IMR-90 (cell line): ENCODE measurements at regions not wholly inside any gene's neighbourhood (a gene's known extent, or its start where the extent isn't known, plus 50 kb on each side); places are given as distances from the start of the nearest gene placed in this dataset.

ENCODE experiments used
- ATAC-seq: fragments of 200-7000 bp; cut with Tn5 transposase; 2 replicates; pipeline ENCODE4 v1.9.1; 2020; ENCODE audit warnings: low read depth, mild to moderate bottlenecking, moderate library complexity
- BruUV-seq: library from RNA; stranded (reverse); fragments of 400-500 nt; replicated peaks from 2 replicates; lab custom pipeline; 2021; lab: Mats Ljungman, UMichigan
- CTCF ChIA-PET: fragments of 300-600 bp; formaldehyde crosslinking; extraction: SDS; loops from one replicate; lab custom pipeline; 2021; ENCODE audit warnings: antibody characterized with exemption; lab: Yijun Ruan, JAX
- POLR2A ChIA-PET: fragments of 300-600 bp; sonication (Branson Sonifier 250); formaldehyde crosslinking; loops from one replicate; lab custom pipeline; 2022; ENCODE audit warnings: antibody characterized with exemption; ENCODE audit not compliant: unreplicated experiment; lab: Charles Lee
- DNase-seq: peaks from one replicate; pipeline ENCODE4 v3.0.0; 2013
- H2AFZ ChIP-seq: replicated peaks from 2 replicates; pipeline ENCODE3; 2013; ENCODE audit warnings: low read length, mild to moderate bottlenecking; ENCODE audit not compliant: poor library complexity
- H2AK5ac ChIP-seq: 2 replicates; pipeline ENCODE4 v1.6.1; 2013; ENCODE audit warnings: low read depth, low read length, inconsistent platforms
- H2AK9ac ChIP-seq: replicated peaks from 2 replicates; pipeline ENCODE3; 2013; ENCODE audit warnings: mild to moderate bottlenecking, low read depth, low read length, moderate library complexity; ENCODE audit not compliant: poor library complexity
- H2BK120ac ChIP-seq: 2 replicates; pipeline ENCODE4 v1.6.1; 2013; ENCODE audit warnings: low read depth, low read length, inconsistent platforms
- H2BK15ac ChIP-seq: 3 replicates; pipeline ENCODE4 v1.6.1; 2013; ENCODE audit warnings: low read depth, low read length, inconsistent platforms
- H2BK20ac ChIP-seq: 2 replicates; pipeline ENCODE4 v1.6.1; 2013; ENCODE audit warnings: low read depth, mild to moderate bottlenecking, inconsistent platforms, low read length, moderate library complexity
- H2BK5ac ChIP-seq: 2 replicates; pipeline ENCODE4 v1.6.1; 2013; ENCODE audit warnings: mild to moderate bottlenecking, low read depth, low read length, inconsistent platforms; ENCODE audit not compliant: poor library complexity, severe bottlenecking
- H3K14ac ChIP-seq: replicated peaks from 2 replicates; pipeline ENCODE4 v1.6.1; 2013; ENCODE audit warnings: low read depth, low read length, inconsistent platforms
- H3K18ac ChIP-seq: 2 replicates; pipeline ENCODE4 v1.6.1; 2013; ENCODE audit warnings: low read depth, low read length, control low read depth
- H3K23ac ChIP-seq: 2 replicates; pipeline ENCODE4 v1.6.1; 2013; ENCODE audit warnings: low read depth, low read length, inconsistent platforms
- H3K27ac ChIP-seq: 2 replicates; pipeline ENCODE4 v1.5.1; 2013; ENCODE audit warnings: mild to moderate bottlenecking, control low read depth, low read length; ENCODE audit not compliant: insufficient read depth
- H3K27me3 ChIP-seq: 2 replicates; pipeline ENCODE4 v1.6.1; 2013; ENCODE audit warnings: low read length; ENCODE audit not compliant: control insufficient read depth, insufficient read depth
- H3K36me3 ChIP-seq: 2 replicates; pipeline ENCODE4 v1.6.1; 2013; ENCODE audit warnings: low read length, mixed read lengths; ENCODE audit not compliant: control insufficient read depth, insufficient read depth
- H3K4ac ChIP-seq: 2 replicates; pipeline ENCODE4 v1.6.1; 2013; ENCODE audit warnings: low read depth, low read length, inconsistent platforms
- H3K4me1 ChIP-seq: 2 replicates; pipeline ENCODE4 v1.6.1; 2013; ENCODE audit warnings: low read length, mixed read lengths; ENCODE audit not compliant: control insufficient read depth, insufficient read depth
- H3K4me2 ChIP-seq: 2 replicates; pipeline ENCODE4 v1.6.1; 2013; ENCODE audit warnings: low read depth, mild to moderate bottlenecking, control low read depth, low read length, moderate library complexity
- H3K4me3 ChIP-seq: 2 replicates; pipeline ENCODE4 v1.5.1; 2013; ENCODE audit warnings: low read depth, mild to moderate bottlenecking, control low read depth, low read length, moderate library complexity; ENCODE audit not compliant: insufficient read depth
- H3K56ac ChIP-seq: 2 replicates; pipeline ENCODE4 v1.6.1; 2013; ENCODE audit warnings: low read length, inconsistent platforms; ENCODE audit not compliant: insufficient read depth; ENCODE audit errors: extremely low read depth
- H3K79me1 ChIP-seq, 2 experiments: 2 replicates each; pipeline ENCODE4 v1.6.1; 2013; ENCODE audit warnings: low read length in 2 of 2, inconsistent platforms in 1 of 2, low read depth in 1 of 2
- H3K9ac ChIP-seq: 2 replicates; pipeline ENCODE4 v1.6.1; 2013; ENCODE audit warnings: low read depth, low read length, control low read depth
- H3K9me1 ChIP-seq: 2 replicates; pipeline ENCODE4 v1.6.1; 2013; ENCODE audit warnings: low read length, inconsistent platforms; ENCODE audit not compliant: insufficient read depth
- H3K9me3 ChIP-seq: 2 replicates; pipeline ENCODE4 v1.6.1; 2013; ENCODE audit warnings: low read length; ENCODE audit not compliant: control insufficient read depth, insufficient read depth
- H4K20me1 ChIP-seq: 2 replicates; pipeline ENCODE4 v1.6.1; 2013; ENCODE audit warnings: low read length, inconsistent platforms; ENCODE audit not compliant: insufficient read depth
- H4K5ac ChIP-seq: 2 replicates; pipeline ENCODE4 v1.6.1; 2013; ENCODE audit warnings: mild to moderate bottlenecking, low read depth, low read length, control low read depth
- H4K8ac ChIP-seq, 2 experiments: 2 replicates each; pipeline ENCODE4 v1.6.1; 2013; ENCODE audit warnings: low read depth in 2 of 2, low read length in 2 of 2, control low read depth in 1 of 2, inconsistent platforms in 1 of 2
- H4K91ac ChIP-seq: 2 replicates; pipeline ENCODE4 v1.6.1; 2013; ENCODE audit warnings: low read depth, low read length, inconsistent platforms; ENCODE audit not compliant: insufficient read depth
- BHLHE40 ChIP-seq: fragments of 150-350 bp; IDR thresholded peaks from 2 replicates; pipeline ENCODE4 v1.6.1; 2016; ENCODE audit warnings: mild to moderate bottlenecking, low read depth, low read length
- CTCF ChIP-seq: conservative IDR thresholded peaks from 2 replicates; pipeline ENCODE4 v1.5.1; 2012; ENCODE audit warnings: mild to moderate bottlenecking, low read depth, low read length, improper control_type of control experiment
- NFE2L2 ChIP-seq: fragments of 150-350 bp; IDR thresholded peaks from 2 replicates; pipeline ENCODE4 v1.6.1; 2016; ENCODE audit warnings: low read depth, mild to moderate bottlenecking, low read length
- RAD21 ChIP-seq: IDR thresholded peaks from 2 replicates; pipeline ENCODE4 v1.6.1; 2012; ENCODE audit warnings: low read length, improper control_type of control experiment
- SMC3 ChIP-seq: fragments of 150-350 bp; IDR thresholded peaks from 2 replicates; pipeline ENCODE4 v1.6.1; 2016; ENCODE audit warnings: low read depth, mild to moderate bottlenecking, antibody characterized with exemption, low read length, moderate library complexity
- USF2 ChIP-seq: fragments of 150-350 bp; IDR thresholded peaks from 2 replicates; pipeline ENCODE4 v1.6.1; 2017; ENCODE audit warnings: mild to moderate bottlenecking, antibody characterized with exemption, low read length, low read depth
- WGBS, 2 experiments: methylation state at CpG; one replicate each; pipeline versions ENCODE4 v1.1.5 to v1.1.7; 2013; ENCODE audit warnings: missing lambda C conversion rate in 2 of 2; ENCODE audit not compliant: insufficient read length in 1 of 2; ENCODE audit errors: extremely low coverage in 2 of 2; 5-methylcytosine and 5-hydroxymethylcytosine counted together
- dilution Hi-C: fragments of 300-500 bp; cut with HindIII; formaldehyde crosslinking; loops from one replicate; pipeline ENCODE4 v1.14.3; 2018; ENCODE audit warnings: low sequenced_read_pairs; ENCODE audit not compliant: unreplicated experiment
- in situ Hi-C: fragments of 300-500 bp; cut with MboI; formaldehyde crosslinking; loops from 3 replicates; pipeline ENCODE4 v1.14.3; 2019; ENCODE audit warnings: low sequenced_read_pairs, inconsistent platforms, mixed read lengths
- intact Hi-C: fragments of 100-400 bp; cut with micrococcal nuclease; formaldehyde crosslinking; loops from 2 replicates; pipeline ENCODE4 v1.10.0; 2022

GRCh38 chr2:144331674-144332355 lies 188.1 kb downstream of the ZEB2 start:
- Histone ChIP-seq H3K14ac (peak overlapping the region; percentile 93), H3K23ac (peak overlapping the region; percentile 75), H3K9me1 (no peaks in the 10 kb centered on the region), H4K20me1 (no peaks in the 10 kb centered on the region), H2BK120ac (peak overlapping the region; percentile 69), H2AK5ac (peak overlapping the region; percentile 63; the same call in 1 of the 2 replicates), H3K4me1 (no peaks in the 10 kb centered on the region), H2BK20ac (peak overlapping the region; percentile 39), H2BK15ac (peak overlapping the region; percentile 54; the same call in 1 of the 3 replicates), H3K27ac (peak overlapping the region; percentile 75), H4K5ac (peak overlapping the region; percentile 32), H2AFZ (peak overlapping the region; percentile 96), H4K91ac (peak overlapping the region; percentile 75), H3K79me1 (peaks cover 16 to 20% of the 10 kb centered on the region in 2 experiments), H3K18ac (peak overlapping the region; percentile 76), H3K9me3 (no peaks in the 10 kb centered on the region), H3K4me3 (peak overlapping the region; percentile 87), H3K4ac (peak overlapping the region; percentile 94), H3K4me2 (peak overlapping the region; percentile 97), H3K36me3 (no peaks in the 10 kb centered on the region), H4K8ac (peak overlapping the region; percentile 13 to 69; a peak in 3 of 4 replicates), H3K56ac (peak overlapping the region; percentile 72), H2BK5ac (peak overlapping the region; percentile 77), H3K27me3 (no peaks in the 10 kb centered on the region), H3K9ac (peak overlapping the region; percentile 75), H2AK9ac (peak overlapping the region; percentile 91)
- dilution Hi-C loops, result no loop called here
- no TSS peak for BruUV-seq
- in situ Hi-C loops, result loop anchor here (10.0 kb wide), 1 partner anchor 183 kb away; no protein-coding TSS in a partner anchor
- no peak for DNase-seq
- POLR2A ChIA-PET, result interaction anchor here (0.6 kb wide), 1 partner anchor 40 kb away, joined by 3 read pairs; no protein-coding TSS in a partner anchor
- TF ChIP-seq BHLHE40 (no peak), RAD21 (peak; percentile 59), SMC3 (peak; percentile 32), CTCF (peak; percentile 38), USF2 (no peak), NFE2L2 (no peak)
- CTCF ChIA-PET, result interaction anchor here (1.3 kb wide), 1 partner anchor 10 kb away, joined by 5 read pairs; no protein-coding TSS in a partner anchor
- intact Hi-C loops, result loop anchor here (2.0 to 5.0 kb wide), 7 partner anchors 60 to 820 kb away; no protein-coding TSS in a partner anchor
- 0% methylated on average over 9 of the region's 66 CpGs; no CpG with 5 or more reads in 1 of the 2 experiments for WGBS, 2 experiments
- peak; percentile 30 for ATAC-seq
